Activated B cell treated with CpG ODN at 0.5 μM for 24 hours (primary cell): ENCODE measurements at regions not wholly inside any gene's neighbourhood (a gene's known extent, or its start where the extent isn't known, plus 50 kb on each side); places are given as distances from the start of the nearest gene placed in this dataset.

ENCODE experiments used
- ATAC-seq: fragments of 200-7000 bp; cut with Tn5 transposase; one replicate; pipeline ENCODE4 v1.10.0; 2021; ENCODE audit warnings: low read depth, mild to moderate bottlenecking, moderate library complexity
- CTCF ChIA-PET: fragments of 350-600 bp; sonication (Branson Sonifier 250); formaldehyde crosslinking; loops from one replicate; lab custom pipeline; 2021; ENCODE audit warnings: antibody characterized with exemption; lab: Charles Lee
- POLR2A ChIA-PET: fragments of 350-600 bp; sonication (Branson Sonifier 250); formaldehyde crosslinking; loops from one replicate; lab custom pipeline; 2021; ENCODE audit warnings: antibody characterized with exemption; lab: Charles Lee
- DNase-seq: peaks from one replicate; pipeline ENCODE4 v3.0.0; 2022
- H3K27ac Mint-ChIP-seq: one replicate; pipeline ENCODE4 v1.8.0; 2020; ENCODE audit warnings: mixed read lengths
- H3K27me3 Mint-ChIP-seq: one replicate; pipeline ENCODE4 v1.8.0; 2021; ENCODE audit warnings: mixed read lengths
- H3K36me3 Mint-ChIP-seq: one replicate; pipeline ENCODE4 v1.8.0; 2021; ENCODE audit warnings: low read depth, mixed read lengths
- H3K4me1 Mint-ChIP-seq: one replicate; pipeline ENCODE4 v1.8.0; 2021; ENCODE audit warnings: mixed read lengths
- H3K4me3 Mint-ChIP-seq: one replicate; pipeline ENCODE4 v1.8.0; 2020; ENCODE audit warnings: mild to moderate bottlenecking, mixed read lengths
- H3K9me3 Mint-ChIP-seq: one replicate; pipeline ENCODE4 v1.8.0; 2020; ENCODE audit warnings: mixed read lengths
- CTCF ChIP-seq: fragments of 200-600 bp; IDR thresholded peaks from one replicate; pipeline ENCODE4 v1.8.0; 2022; ENCODE audit warnings: antibody characterized with exemption, mild to moderate bottlenecking
- intact Hi-C: fragments of 100-400 bp; cut with micrococcal nuclease; formaldehyde crosslinking; loops from one replicate; pipeline ENCODE4 v1.15.1; 2024

- no peaks in the 10 kb centered on the region for H3K4me1 Mint-ChIP-seq
- ChIA-PET POLR2A (no interaction called here), CTCF (no interaction called here)
- H3K9me3 Mint-ChIP-seq = peaks cover 19% of the 10 kb centered on the region
- intact Hi-C loops = no loop called here
- no peak for DNase-seq
- no peak for TF ChIP-seq CTCF
- no peaks in the 10 kb centered on the region for H3K36me3 Mint-ChIP-seq
- ATAC-seq = no peak
- H3K4me3 Mint-ChIP-seq = no peak overlapping the region
- no peaks in the 10 kb centered on the region for H3K27me3 Mint-ChIP-seq
- H3K27ac Mint-ChIP-seq = no peak overlapping the region
Measured at GRCh38 chr12:33794954-33795353, 227.3 kb upstream of the ALG10 start.

GRCh38 chr12:33795536-33795935 lies 226.8 kb upstream of the ALG10 start:
- intact Hi-C loops = no loop called here
- ATAC-seq (no peak), DNase-seq (no peak)
- no peak for TF ChIP-seq CTCF
- ChIA-PET POLR2A (no interaction called here), CTCF (no interaction called here)
- Mint-ChIP-seq H3K27me3 (no peaks in the 10 kb centered on the region), H3K27ac (no peak overlapping the region), H3K36me3 (no peaks in the 10 kb centered on the region), H3K9me3 (peaks cover 15% of the 10 kb centered on the region), H3K4me1 (no peaks in the 10 kb centered on the region), H3K4me3 (no peak overlapping the region)

GRCh38 chr12:33813536-33813935 lies 208.8 kb upstream of the ALG10 start:
- ChIA-PET POLR2A (no interaction called here), CTCF (no interaction called here)
- Mint-ChIP-seq H3K27me3 (no peaks in the 10 kb centered on the region), H3K9me3 (peaks cover 9% of the 10 kb centered on the region), H3K27ac (no peak overlapping the region), H3K36me3 (no peaks in the 10 kb centered on the region), H3K4me3 (no peak overlapping the region), H3K4me1 (no peaks in the 10 kb centered on the region)
- DNase-seq (no peak), ATAC-seq (no peak)
- no peak for TF ChIP-seq CTCF
- intact Hi-C loops = no loop called here

GRCh38 chr12:33817713-33818112 lies 204.6 kb upstream of the ALG10 start:
- H3K4me3 Mint-ChIP-seq = no peak overlapping the region
- H3K4me1 Mint-ChIP-seq = no peaks in the 10 kb centered on the region
- H3K27ac Mint-ChIP-seq = no peak overlapping the region
- ATAC-seq (no peak), DNase-seq (no peak)
- intact Hi-C loops = no loop called here
- no peaks in the 10 kb centered on the region for H3K27me3 Mint-ChIP-seq
- ChIA-PET CTCF (no interaction called here), POLR2A (no interaction called here)
- no peak for TF ChIP-seq CTCF
- no peaks in the 10 kb centered on the region for H3K36me3 Mint-ChIP-seq
- peaks cover 15% of the 10 kb centered on the region for H3K9me3 Mint-ChIP-seq

GRCh38 chr12:33818313-33818712 lies 204.0 kb upstream of the ALG10 start:
- ATAC-seq = no peak
- CTCF ChIA-PET = no interaction called here
- Mint-ChIP-seq H3K4me1 (no peaks in the 10 kb centered on the region), H3K9me3 (peaks cover 15% of the 10 kb centered on the region), H3K27ac (no peak overlapping the region), H3K27me3 (no peaks in the 10 kb centered on the region), H3K4me3 (no peak overlapping the region), H3K36me3 (no peaks in the 10 kb centered on the region)
- no peak for TF ChIP-seq CTCF
- DNase-seq = no peak
- POLR2A ChIA-PET = no interaction called here
- intact Hi-C loops = no loop called here
